ENCODE measurements at regions not wholly inside any gene's neighbourhood (a gene's known extent, or its start where the extent isn't known, plus 50 kb on each side); places are given as distances from the start of the nearest gene placed in this dataset.
A peak's percentile ranks its signal among the peaks of the same experiment; 100 is the strongest.

DNA sequence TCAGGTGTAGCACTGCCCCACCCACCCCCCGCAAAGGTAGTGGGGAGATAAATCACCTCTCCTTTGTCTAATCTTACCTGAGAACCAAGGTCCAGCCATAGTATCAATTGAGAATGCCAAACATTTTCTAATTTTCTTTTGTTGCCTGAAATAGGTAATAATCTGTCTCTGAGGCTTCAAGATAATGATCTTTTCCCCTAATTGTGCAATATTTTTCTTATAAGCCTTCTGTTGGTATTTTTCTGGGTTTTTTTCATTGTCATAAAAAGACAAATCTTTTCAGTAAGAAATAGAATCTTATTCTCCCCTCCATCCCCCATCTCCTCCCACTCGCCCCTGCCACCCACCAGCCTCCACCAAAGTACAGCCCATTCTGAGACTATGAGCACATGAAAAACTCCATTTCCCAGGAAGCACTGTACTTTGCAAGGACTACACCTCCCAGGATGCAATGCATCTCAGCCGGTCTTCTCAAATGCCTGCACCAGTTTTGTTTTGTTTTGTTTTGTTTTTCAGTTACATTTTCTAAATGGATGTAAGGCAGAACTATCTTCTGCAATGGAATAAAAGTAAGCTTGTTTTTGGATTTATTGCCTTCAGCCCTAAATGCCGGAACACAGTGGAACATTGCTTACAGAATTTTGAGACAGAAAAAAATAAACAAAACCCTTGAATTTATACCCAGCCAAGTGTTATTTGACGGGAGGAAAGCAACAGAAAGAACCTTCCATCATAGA lies 268.0 kb downstream of the TFAP2A start (continued):
- TF ChIP-seq CTCF (IDR thresholded peaks at IDR 0.05 in 2 of 3, conservative IDR thresholded peaks at IDR 0.05 in 1 of 3; ENCODE audit: borderline replicate concordance in 1 of 3, insufficient read depth in 1 of 3, low read depth in 2 of 3, low read length in 2 of 3) (no peak), YY1 (IDR thresholded peaks at IDR 0.05; ENCODE audit: extremely low read depth, insufficient replicate concordance, low read depth, low read length) (peak; percentile 44)

- ATAC-seq (no peak), DNase-seq (ENCODE audit: low read depth, low spot score) (no peak)
- no peaks in the 10 kb centered on the region for H3K9me2 ChIP-seq (ENCODE audit: insufficient read depth)
- no peak overlapping the region for H3K4me3 ChIP-seq (replicated peaks in 1 of 2; ENCODE audit: low read depth in 1 of 2, low read length in 2 of 2)
- H3K9ac ChIP-seq (ENCODE audit: low read length): no peak overlapping the region
- no peaks in the 10 kb centered on the region for H3K79me2 ChIP-seq (ENCODE audit: insufficient read depth, low read length)
- H3K36me3 ChIP-seq (ENCODE audit: control insufficient read depth in 1 of 2, insufficient read depth in 2 of 2, low read length in 2 of 2): no peaks in the 10 kb centered on the region
- CTCF ChIA-PET: no interaction called here
- intact Hi-C loops (cut with micrococcal nuclease): no loop called here
- H3K27ac ChIP-seq (ENCODE audit: low read depth, low read length): no peak overlapping the region
- RAD21 ChIA-PET (ENCODE audit: low non-redundant PET in 1 of 2, low total read pairs in 2 of 2, uncharacterized antibody in 2 of 2, unreplicated experiment in 2 of 2): no interaction called here
- H3K9me3 ChIP-seq (ENCODE audit: control insufficient read depth in 1 of 2, insufficient read depth in 1 of 2, low read depth in 1 of 2, low read length in 2 of 2): no peaks in the 10 kb centered on the region
- POLR2A ChIA-PET: no interaction called here
- peak overlapping the region; percentile 52 for H2AFZ ChIP-seq (ENCODE audit: low read depth, low read length, poor library complexity, severe bottlenecking)
- no peaks in the 10 kb centered on the region for H4K20me1 ChIP-seq (ENCODE audit: insufficient read depth)
- no TSS peak for BruUV-seq (replicated peaks)
- H3K4me2 ChIP-seq (ENCODE audit: low read length): no peak overlapping the region
- peaks cover 0 to 4% of the 10 kb centered on the region in 2 experiments; a peak in 1 of 4 replicates for H3K4me1 ChIP-seq (ENCODE audit: control insufficient read depth in 1 of 2, insufficient read depth in 2 of 2, low read length in 2 of 2)
- H3K27me3 ChIP-seq (ENCODE audit: insufficient read depth, low read length): no peaks in the 10 kb centered on the region
- TF ChIP-seq ELF1 (IDR thresholded peaks at IDR 0.05; ENCODE audit: borderline replicate concordance, low read depth) (no peak), SP1 (IDR thresholded peaks at IDR 0.05; ENCODE audit: low read depth) (no peak), TCF7L2 (IDR thresholded peaks at IDR 0.05; ENCODE audit: borderline replicate concordance, extremely low read depth, insufficient read depth, insufficient read length) (no peak), ZNF274 (IDR thresholded peaks at IDR 0.05; ENCODE audit: low read depth, low read length) (no peak), CTCF (IDR thresholded peaks at IDR 0.05 in 2 of 3, conservative IDR thresholded peaks at IDR 0.05 in 1 of 3; ENCODE audit: borderline replicate concordance in 1 of 3, insufficient read depth in 1 of 3, low read depth in 2 of 3, low read length in 2 of 3) (no peak), YY1 (IDR thresholded peaks at IDR 0.05; ENCODE audit: extremely low read depth, insufficient replicate concordance, low read depth, low read length) (no peak), CBX3 (IDR thresholded peaks at IDR 0.05; ENCODE audit: low read depth) (no peak), FOSL1 (IDR thresholded peaks at IDR 0.05; ENCODE audit: low read depth) (no peak), MAX (IDR thresholded peaks at IDR 0.05) (no peak), POLR2AphosphoS5 (IDR thresholded peaks at IDR 0.05; ENCODE audit: low read depth, low read length) (no peak), EGR1 (IDR thresholded peaks at IDR 0.05; ENCODE audit: low read depth) (no peak), POLR2A (IDR thresholded peaks at IDR 0.05; ENCODE audit: borderline replicate concordance, extremely low read depth, insufficient read depth, insufficient read length) (no peak), JUND (IDR thresholded peaks at IDR 0.05) (no peak), EZH2 (IDR thresholded peaks at IDR 0.05) (no peak)
- TF ChIP-seq, protein P1, sequence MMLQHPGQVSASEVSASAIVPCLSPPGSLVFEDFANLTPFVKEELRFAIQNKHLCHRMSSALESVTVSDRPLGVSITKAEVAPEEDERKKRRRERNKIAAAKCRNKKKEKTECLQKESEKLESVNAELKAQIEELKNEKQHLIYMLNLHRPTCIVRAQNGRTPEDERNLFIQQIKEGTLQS (IDR thresholded peaks at IDR 0.05): no peak
- TF ChIP-seq, protein P2, sequence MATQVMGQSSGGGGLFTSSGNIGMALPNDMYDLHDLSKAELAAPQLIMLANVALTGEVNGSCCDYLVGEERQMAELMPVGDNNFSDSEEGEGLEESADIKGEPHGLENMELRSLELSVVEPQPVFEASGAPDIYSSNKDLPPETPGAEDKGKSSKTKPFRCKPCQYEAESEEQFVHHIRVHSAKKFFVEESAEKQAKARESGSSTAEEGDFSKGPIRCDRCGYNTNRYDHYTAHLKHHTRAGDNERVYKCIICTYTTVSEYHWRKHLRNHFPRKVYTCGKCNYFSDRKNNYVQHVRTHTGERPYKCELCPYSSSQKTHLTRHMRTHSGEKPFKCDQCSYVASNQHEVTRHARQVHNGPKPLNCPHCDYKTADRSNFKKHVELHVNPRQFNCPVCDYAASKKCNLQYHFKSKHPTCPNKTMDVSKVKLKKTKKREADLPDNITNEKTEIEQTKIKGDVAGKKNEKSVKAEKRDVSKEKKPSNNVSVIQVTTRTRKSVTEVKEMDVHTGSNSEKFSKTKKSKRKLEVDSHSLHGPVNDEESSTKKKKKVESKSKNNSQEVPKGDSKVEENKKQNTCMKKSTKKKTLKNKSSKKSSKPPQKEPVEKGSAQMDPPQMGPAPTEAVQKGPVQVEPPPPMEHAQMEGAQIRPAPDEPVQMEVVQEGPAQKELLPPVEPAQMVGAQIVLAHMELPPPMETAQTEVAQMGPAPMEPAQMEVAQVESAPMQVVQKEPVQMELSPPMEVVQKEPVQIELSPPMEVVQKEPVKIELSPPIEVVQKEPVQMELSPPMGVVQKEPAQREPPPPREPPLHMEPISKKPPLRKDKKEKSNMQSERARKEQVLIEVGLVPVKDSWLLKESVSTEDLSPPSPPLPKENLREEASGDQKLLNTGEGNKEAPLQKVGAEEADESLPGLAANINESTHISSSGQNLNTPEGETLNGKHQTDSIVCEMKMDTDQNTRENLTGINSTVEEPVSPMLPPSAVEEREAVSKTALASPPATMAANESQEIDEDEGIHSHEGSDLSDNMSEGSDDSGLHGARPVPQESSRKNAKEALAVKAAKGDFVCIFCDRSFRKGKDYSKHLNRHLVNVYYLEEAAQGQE (IDR thresholded peaks at IDR 0.05; ENCODE audit: low read depth): no peak
Observed at GRCh38 chr6:10144772-10145171, 270.1 kb downstream of the TFAP2A start.
